ENCODE measurements at regions not wholly inside any gene's neighbourhood (a gene's known extent, or its start where the extent isn't known, plus 50 kb on each side); places are given as distances from the start of the nearest gene placed in this dataset.

- TF ChIP-seq HOXB5 (CRISPR knock-in tag; IDR thresholded peaks at IDR 0.05): no peak
- no peak for TF ChIP-seq HEYL (CRISPR knock-in tag; IDR thresholded peaks at IDR 0.05)
- TF ChIP-seq MAFK (IDR thresholded peaks at IDR 0.05; ENCODE audit: partially characterized antibody): no peak
- no peak for TF ChIP-seq EHF (CRISPR knock-in tag; IDR thresholded peaks at IDR 0.05)
Measured at GRCh38 chr15:60073466-60073840, 69.3 kb downstream of the FOXB1 start (continued).

DNA sequence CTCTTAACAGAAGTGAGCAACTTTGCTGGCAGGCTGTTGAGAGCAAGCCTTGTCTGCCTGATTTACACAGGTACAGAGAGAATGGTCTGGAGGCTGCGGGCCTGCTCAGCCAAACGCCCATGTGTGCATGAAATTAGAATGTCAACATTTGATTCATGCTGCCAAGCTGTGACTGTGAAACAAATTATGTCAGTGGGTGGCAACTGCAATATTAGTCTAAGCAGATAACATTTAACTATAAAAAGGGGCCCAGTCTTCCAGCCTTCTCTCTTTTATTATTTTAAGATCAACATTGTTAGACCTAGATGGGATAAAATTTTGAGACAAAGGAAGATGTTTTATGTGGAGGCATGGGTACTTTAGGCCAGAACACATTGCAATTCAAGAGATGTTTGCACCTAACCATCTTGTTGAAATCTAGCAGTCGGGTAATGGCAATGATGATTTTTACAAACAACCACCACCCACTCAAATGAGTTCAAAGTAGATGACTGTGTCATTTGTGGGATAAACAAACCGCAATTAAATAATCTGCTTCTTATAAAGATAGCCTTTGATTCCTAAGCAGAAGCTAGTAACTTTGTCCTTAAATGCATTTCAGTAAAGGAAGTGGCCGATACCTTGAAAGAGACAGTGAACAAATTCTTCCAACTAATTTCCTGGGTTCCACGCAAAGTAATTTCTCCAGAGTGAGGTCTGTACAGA lies 70.2 kb downstream of the FOXB1 start:
- ChIA-PET POLR2A (no interaction called here), CTCF (interaction anchor here (0.7 kb wide), 1 partner anchor 10 kb away, joined by 3 read pairs; no protein-coding TSS in a partner anchor)
- WGBS (ENCODE audit: missing lambda C conversion rate): 50% methylated on average over 6 of the region's 6 CpGs
- DNase-seq (ENCODE audit: low read depth in 1 of 2, low spot score in 1 of 2) (no peak), FAIRE-seq (no peak), ATAC-seq (no peak)
- Histone ChIP-seq H3K27ac (no peak overlapping the region), H3K4me2 (no peak overlapping the region), H3K9me3 (no peaks in the 10 kb centered on the region), H3K4me1 (peaks cover 9% of the 10 kb centered on the region; the same call in 1 of the 3 replicates), H3K4me3 (no peak overlapping the region)
- no peak for TF ChIP-seq ZSCAN20 (CRISPR knock-in tag; IDR thresholded peaks at IDR 0.05)
- no peak for TF ChIP-seq HOXB13 (CRISPR knock-in tag; IDR thresholded peaks at IDR 0.05; ENCODE audit: low read depth)
- TF ChIP-seq ESRRA (IDR thresholded peaks at IDR 0.05; ENCODE audit: borderline replicate concordance, low read length): no peak
- no peak for TF ChIP-seq TFCP2L1 (CRISPR knock-in tag; IDR thresholded peaks at IDR 0.05)
- no peak for TF ChIP-seq KDM1A (IDR thresholded peaks at IDR 0.05; ENCODE audit: low read depth)
- TF ChIP-seq, protein P1, sequence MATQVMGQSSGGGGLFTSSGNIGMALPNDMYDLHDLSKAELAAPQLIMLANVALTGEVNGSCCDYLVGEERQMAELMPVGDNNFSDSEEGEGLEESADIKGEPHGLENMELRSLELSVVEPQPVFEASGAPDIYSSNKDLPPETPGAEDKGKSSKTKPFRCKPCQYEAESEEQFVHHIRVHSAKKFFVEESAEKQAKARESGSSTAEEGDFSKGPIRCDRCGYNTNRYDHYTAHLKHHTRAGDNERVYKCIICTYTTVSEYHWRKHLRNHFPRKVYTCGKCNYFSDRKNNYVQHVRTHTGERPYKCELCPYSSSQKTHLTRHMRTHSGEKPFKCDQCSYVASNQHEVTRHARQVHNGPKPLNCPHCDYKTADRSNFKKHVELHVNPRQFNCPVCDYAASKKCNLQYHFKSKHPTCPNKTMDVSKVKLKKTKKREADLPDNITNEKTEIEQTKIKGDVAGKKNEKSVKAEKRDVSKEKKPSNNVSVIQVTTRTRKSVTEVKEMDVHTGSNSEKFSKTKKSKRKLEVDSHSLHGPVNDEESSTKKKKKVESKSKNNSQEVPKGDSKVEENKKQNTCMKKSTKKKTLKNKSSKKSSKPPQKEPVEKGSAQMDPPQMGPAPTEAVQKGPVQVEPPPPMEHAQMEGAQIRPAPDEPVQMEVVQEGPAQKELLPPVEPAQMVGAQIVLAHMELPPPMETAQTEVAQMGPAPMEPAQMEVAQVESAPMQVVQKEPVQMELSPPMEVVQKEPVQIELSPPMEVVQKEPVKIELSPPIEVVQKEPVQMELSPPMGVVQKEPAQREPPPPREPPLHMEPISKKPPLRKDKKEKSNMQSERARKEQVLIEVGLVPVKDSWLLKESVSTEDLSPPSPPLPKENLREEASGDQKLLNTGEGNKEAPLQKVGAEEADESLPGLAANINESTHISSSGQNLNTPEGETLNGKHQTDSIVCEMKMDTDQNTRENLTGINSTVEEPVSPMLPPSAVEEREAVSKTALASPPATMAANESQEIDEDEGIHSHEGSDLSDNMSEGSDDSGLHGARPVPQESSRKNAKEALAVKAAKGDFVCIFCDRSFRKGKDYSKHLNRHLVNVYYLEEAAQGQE (IDR thresholded peaks at IDR 0.05): no peak
- no peak for TF ChIP-seq NFE2L2 (conservative IDR thresholded peaks at IDR 0.05; ENCODE audit: low read length)
- TF ChIP-seq CBX8 (IDR thresholded peaks at IDR 0.05): no peak
- TF ChIP-seq CBX2 (IDR thresholded peaks at IDR 0.05; ENCODE audit: borderline replicate concordance, low read depth): no peak
- no peak for TF ChIP-seq HDAC2 (IDR thresholded peaks at IDR 0.05)
- TF ChIP-seq SMC3 (IDR thresholded peaks at IDR 0.05): no peak
- TF ChIP-seq FOXS1 (CRISPR knock-in tag; IDR thresholded peaks at IDR 0.05): no peak
- no peak for TF ChIP-seq POLR2A (IDR thresholded peaks at IDR 0.05; ENCODE audit: low read length)

- Histone ChIP-seq H3K27ac (no peak overlapping the region), H3K4me3 (no peak overlapping the region), H3K9me3 (no peaks in the 10 kb centered on the region), H3K4me1 (peaks cover 2% of the 10 kb centered on the region; the same call in 1 of the 3 replicates), H3K4me2 (no peak overlapping the region)
- TF ChIP-seq BHLHE40 (IDR thresholded peaks at IDR 0.05; ENCODE audit: low read depth, low read length) (no peak), RCOR1 (IDR thresholded peaks at IDR 0.05; ENCODE audit: low read depth, low read length) (no peak), CHD4 (IDR thresholded peaks at IDR 0.05; ENCODE audit: borderline replicate concordance) (no peak), HOXB13 (CRISPR knock-in tag; IDR thresholded peaks at IDR 0.05; ENCODE audit: low read depth) (no peak), ESRRA (IDR thresholded peaks at IDR 0.05; ENCODE audit: borderline replicate concordance, low read length) (no peak), NPAS2 (CRISPR knock-in tag; IDR thresholded peaks at IDR 0.05; ENCODE audit: borderline replicate concordance) (no peak), ELK1 (IDR thresholded peaks at IDR 0.05; ENCODE audit: low read depth, low read length) (no peak), HEYL (CRISPR knock-in tag; IDR thresholded peaks at IDR 0.05) (no peak), MYC (IDR thresholded peaks at IDR 0.05; ENCODE audit: borderline replicate concordance, low read length) (no peak), POLR2AphosphoS2 (conservative IDR thresholded peaks at IDR 0.05; ENCODE audit: low read length) (no peak), TP53 (CRISPR knock-in tag; IDR thresholded peaks at IDR 0.05) (no peak), CBX2 (IDR thresholded peaks at IDR 0.05; ENCODE audit: borderline replicate concordance, low read depth) (no peak), HDAC2 (IDR thresholded peaks at IDR 0.05) (no peak), HOXA7 (CRISPR knock-in tag; IDR thresholded peaks at IDR 0.05) (no peak), PHF8 (IDR thresholded peaks at IDR 0.05; ENCODE audit: borderline replicate concordance, low read depth) (no peak)
- TF ChIP-seq, protein P2, sequence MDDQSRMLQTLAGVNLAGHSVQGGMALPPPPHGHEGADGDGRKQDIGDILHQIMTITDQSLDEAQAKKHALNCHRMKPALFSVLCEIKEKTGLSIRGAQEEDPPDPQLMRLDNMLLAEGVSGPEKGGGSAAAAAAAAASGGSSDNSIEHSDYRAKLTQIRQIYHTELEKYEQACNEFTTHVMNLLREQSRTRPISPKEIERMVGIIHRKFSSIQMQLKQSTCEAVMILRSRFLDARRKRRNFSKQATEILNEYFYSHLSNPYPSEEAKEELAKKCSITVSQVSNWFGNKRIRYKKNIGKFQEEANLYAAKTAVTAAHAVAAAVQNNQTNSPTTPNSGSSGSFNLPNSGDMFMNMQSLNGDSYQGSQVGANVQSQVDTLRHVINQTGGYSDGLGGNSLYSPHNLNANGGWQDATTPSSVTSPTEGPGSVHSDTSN (IDR thresholded peaks at IDR 0.05): no peak
- TF ChIP-seq, protein P3, sequence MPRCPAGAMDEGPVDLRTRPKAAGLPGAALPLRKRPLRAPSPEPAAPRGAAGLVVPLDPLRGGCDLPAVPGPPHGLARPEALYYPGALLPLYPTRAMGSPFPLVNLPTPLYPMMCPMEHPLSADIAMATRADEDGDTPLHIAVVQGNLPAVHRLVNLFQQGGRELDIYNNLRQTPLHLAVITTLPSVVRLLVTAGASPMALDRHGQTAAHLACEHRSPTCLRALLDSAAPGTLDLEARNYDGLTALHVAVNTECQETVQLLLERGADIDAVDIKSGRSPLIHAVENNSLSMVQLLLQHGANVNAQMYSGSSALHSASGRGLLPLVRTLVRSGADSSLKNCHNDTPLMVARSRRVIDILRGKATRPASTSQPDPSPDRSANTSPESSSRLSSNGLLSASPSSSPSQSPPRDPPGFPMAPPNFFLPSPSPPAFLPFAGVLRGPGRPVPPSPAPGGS (IDR thresholded peaks at IDR 0.05): no peak
- 73% methylated on average over 5 of the region's 5 CpGs for WGBS (ENCODE audit: missing lambda C conversion rate)
- ATAC-seq (no peak), DNase-seq (ENCODE audit: low read depth in 1 of 2, low spot score in 1 of 2) (no peak), FAIRE-seq (no peak)
- POLR2A ChIA-PET: no interaction called here
- CTCF ChIA-PET: interaction anchor here (1.1 kb wide), 1 partner anchor 159 kb away, joined by 3 read pairs; no protein-coding TSS in a partner anchor
Measured at GRCh38 chr15:60076045-60076444, 71.9 kb downstream of the FOXB1 start.

Measured in A549 (cell line).